ENCODE measurements at regions not wholly inside any gene's neighbourhood (a gene's known extent, or its start where the extent isn't known, plus 50 kb on each side); places are given as distances from the start of the nearest gene placed in this dataset.

DNA sequence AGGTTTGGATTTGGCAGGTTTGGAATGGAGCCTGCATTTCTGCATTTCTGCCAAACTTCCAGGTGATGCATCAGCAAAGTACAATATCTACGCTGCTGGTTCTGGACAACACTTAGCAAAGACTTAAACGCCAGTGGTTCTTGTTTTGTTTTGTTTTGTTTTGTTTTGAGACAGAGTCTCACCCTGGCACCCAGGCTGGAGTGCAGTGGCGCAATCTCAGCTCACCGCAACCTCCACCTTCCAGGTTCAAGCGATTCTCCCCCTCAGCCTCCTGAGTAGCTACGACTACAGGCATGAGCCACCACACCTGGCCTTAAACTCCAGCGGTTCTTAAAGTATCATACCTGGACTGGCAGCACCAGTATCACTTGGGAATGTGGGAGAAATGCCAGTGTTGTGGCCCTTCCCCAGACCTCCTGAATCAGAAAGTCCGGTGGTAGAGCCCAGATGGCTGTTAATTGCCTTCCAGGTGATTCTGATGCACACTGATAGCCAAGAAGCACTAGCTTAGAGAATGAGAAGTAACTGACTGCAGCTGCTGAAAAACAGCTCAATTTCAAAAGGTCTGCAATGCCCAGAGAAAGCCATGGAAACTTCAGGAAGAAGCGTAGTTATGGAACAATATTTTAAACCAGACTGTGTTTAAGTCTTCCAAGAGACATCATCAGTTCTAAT is 114.8 kb upstream of the FOXN3 start:
- Histone ChIP-seq H3K27ac (ENCODE audit: low read depth in 1 of 3, low read length in 2 of 3) (no peak overlapping the region), H3K4me1 (ENCODE audit: control insufficient read depth in 3 of 3, insufficient read depth in 2 of 3, low read depth in 1 of 3, low read length in 2 of 3) (peaks cover 0 to 4% (median 0%) of the 10 kb centered on the region in 3 donors), H3K36me3 (ENCODE audit: control insufficient read depth in 3 of 3, insufficient read depth in 2 of 3, low read depth in 1 of 3, low read length in 3 of 3) (no peaks in the 10 kb centered on the region), H3K9me3 (ENCODE audit: control insufficient read depth in 2 of 2, insufficient read depth in 1 of 2, low read depth in 1 of 2, low read length in 1 of 2) (peaks cover 0 to 7% of the 10 kb centered on the region in 2 donors), H3K4me3 (ENCODE audit: low read depth in 1 of 3, low read length in 3 of 3) (no peak overlapping the region), H3K27me3 (ENCODE audit: control insufficient read depth in 3 of 3, insufficient read depth in 3 of 3, low read length in 3 of 3) (no peaks in the 10 kb centered on the region)
- no peak for DNase-seq
- no peak for FAIRE-seq
- WGBS, 3 donors = 77 to 84% (median 83%) methylated on average over 9 of the region's 9 CpGs

DNA sequence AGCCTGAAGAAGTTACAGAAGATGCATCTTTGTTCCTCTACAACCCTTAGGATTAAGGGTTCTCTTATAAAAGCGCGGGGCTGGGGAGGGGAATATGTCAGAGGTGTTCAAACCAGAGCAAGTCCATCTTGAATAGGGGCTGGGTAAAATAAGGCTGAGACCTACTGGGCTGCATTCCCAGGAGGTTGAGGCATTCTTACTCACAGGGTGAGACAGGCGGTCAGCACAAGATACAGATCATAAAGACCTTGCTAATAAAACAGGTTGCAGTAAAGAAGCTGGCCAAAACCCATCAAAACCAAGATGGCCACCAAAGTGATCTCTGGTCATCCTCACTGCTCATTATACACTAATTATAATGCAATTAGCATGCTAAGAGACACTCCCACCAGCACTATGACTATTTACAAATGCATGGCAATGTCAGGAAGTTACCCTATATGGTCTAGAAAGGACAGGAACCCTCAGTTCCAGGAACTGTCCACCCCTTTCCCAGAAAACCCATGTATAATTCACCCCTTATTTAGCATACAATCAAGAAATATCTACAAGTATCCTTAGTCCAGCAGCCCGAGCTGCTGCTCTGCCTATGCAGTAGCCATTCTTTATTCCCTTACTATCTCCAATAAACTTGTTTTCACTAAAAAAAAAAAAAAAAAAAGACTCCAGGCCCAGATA is 108.1 kb upstream of the FOXN3 start:
- FAIRE-seq (no peak), DNase-seq (no peak)
- Histone ChIP-seq H3K27me3 (ENCODE audit: control insufficient read depth in 3 of 3, insufficient read depth in 3 of 3, low read length in 3 of 3) (no peaks in the 10 kb centered on the region), H3K4me1 (ENCODE audit: control insufficient read depth in 3 of 3, insufficient read depth in 2 of 3, low read depth in 1 of 3, low read length in 2 of 3) (no peaks in the 10 kb centered on the region), H3K4me3 (ENCODE audit: low read depth in 1 of 3, low read length in 3 of 3) (no peak overlapping the region), H3K9me3 (ENCODE audit: control insufficient read depth in 2 of 2, insufficient read depth in 1 of 2, low read depth in 1 of 2, low read length in 1 of 2) (peaks cover 0 to 10% of the 10 kb centered on the region in 2 donors), H3K36me3 (ENCODE audit: control insufficient read depth in 3 of 3, insufficient read depth in 2 of 3, low read depth in 1 of 3, low read length in 3 of 3) (no peaks in the 10 kb centered on the region), H3K27ac (ENCODE audit: low read depth in 1 of 3, low read length in 2 of 3) (no peak overlapping the region)
- whole genome bisulfite sequencing, 3 donors = 87 to 96% (median 93%) methylated on average over 4 of the region's 4 CpGs

GRCh38 chr14:89524412-89524811 is 107.4 kb upstream of the FOXN3 start:
- H3K27me3 ChIP-seq (ENCODE audit: control insufficient read depth in 3 of 3, insufficient read depth in 3 of 3, low read length in 3 of 3) = no peaks in the 10 kb centered on the region
- no peak overlapping the region for H3K4me3 ChIP-seq (ENCODE audit: low read depth in 1 of 3, low read length in 3 of 3)
- H3K36me3 ChIP-seq (ENCODE audit: control insufficient read depth in 3 of 3, insufficient read depth in 2 of 3, low read depth in 1 of 3, low read length in 3 of 3) = no peaks in the 10 kb centered on the region
- H3K4me1 ChIP-seq (ENCODE audit: control insufficient read depth in 3 of 3, insufficient read depth in 2 of 3, low read depth in 1 of 3, low read length in 2 of 3) = no peaks in the 10 kb centered on the region
- DNase-seq = no peak
- H3K9me3 ChIP-seq (ENCODE audit: control insufficient read depth in 2 of 2, insufficient read depth in 1 of 2, low read depth in 1 of 2, low read length in 1 of 2) = peaks cover 0 to 6% of the 10 kb centered on the region in 2 donors
- no peak for FAIRE-seq
- no peak overlapping the region for H3K27ac ChIP-seq (ENCODE audit: low read depth in 1 of 3, low read length in 2 of 3)

DNA sequence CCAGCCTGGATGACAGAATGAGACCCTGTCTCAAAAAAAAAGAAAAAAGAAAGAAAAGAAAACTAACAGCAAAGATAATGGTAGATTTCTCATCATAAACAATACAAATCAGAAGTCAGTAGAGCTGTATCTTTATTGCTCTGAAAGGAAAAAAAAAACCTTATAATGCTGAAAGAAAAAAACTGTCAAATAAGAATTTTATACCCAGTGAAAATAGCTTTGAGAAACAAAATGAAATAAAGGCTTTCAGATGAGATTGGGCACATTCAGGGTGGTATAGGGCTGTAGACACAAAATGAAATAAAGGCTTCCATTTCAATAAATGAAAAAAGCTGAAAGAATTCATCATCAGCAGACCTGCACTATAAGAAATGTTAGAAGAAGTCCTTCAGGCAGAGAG is 105.0 kb upstream of the FOXN3 start:
- Histone ChIP-seq H3K36me3 (ENCODE audit: control insufficient read depth in 3 of 3, insufficient read depth in 2 of 3, low read depth in 1 of 3, low read length in 3 of 3) (no peaks in the 10 kb centered on the region), H3K27me3 (ENCODE audit: control insufficient read depth in 3 of 3, insufficient read depth in 3 of 3, low read length in 3 of 3) (no peaks in the 10 kb centered on the region), H3K9me3 (ENCODE audit: control insufficient read depth in 2 of 2, insufficient read depth in 1 of 2, low read depth in 1 of 2, low read length in 1 of 2) (peaks cover 0 to 6% of the 10 kb centered on the region in 2 donors), H3K27ac (ENCODE audit: low read depth in 1 of 3, low read length in 2 of 3) (no peak overlapping the region), H3K4me1 (ENCODE audit: control insufficient read depth in 3 of 3, insufficient read depth in 2 of 3, low read depth in 1 of 3, low read length in 2 of 3) (no peaks in the 10 kb centered on the region), H3K4me3 (ENCODE audit: low read depth in 1 of 3, low read length in 3 of 3) (no peak overlapping the region)
- no peak for DNase-seq
- FAIRE-seq = no peak

- no peak overlapping the region for H3K4me3 ChIP-seq (ENCODE audit: low read depth in 1 of 3, low read length in 3 of 3)
- no peaks in the 10 kb centered on the region for H3K27me3 ChIP-seq (ENCODE audit: control insufficient read depth in 3 of 3, insufficient read depth in 3 of 3, low read length in 3 of 3)
- H3K27ac ChIP-seq (ENCODE audit: low read depth in 1 of 3, low read length in 2 of 3) = no peak overlapping the region
- 95 to 98% (median 98%) methylated on average over 10 of the region's 10 CpGs for WGBS, 3 donors
- H3K9me3 ChIP-seq (ENCODE audit: control insufficient read depth in 2 of 2, insufficient read depth in 1 of 2, low read depth in 1 of 2, low read length in 1 of 2) = peaks cover 0 to 4% of the 10 kb centered on the region in 2 donors
- no peak for FAIRE-seq
- no peak for DNase-seq
- peaks cover 0 to 5% (median 0%) of the 10 kb centered on the region in 3 donors for H3K36me3 ChIP-seq (ENCODE audit: control insufficient read depth in 3 of 3, insufficient read depth in 2 of 3, low read depth in 1 of 3, low read length in 3 of 3)
- H3K4me1 ChIP-seq (ENCODE audit: control insufficient read depth in 3 of 3, insufficient read depth in 2 of 3, low read depth in 1 of 3, low read length in 2 of 3) = no peaks in the 10 kb centered on the region
Measured at GRCh38 chr14:89519040-89519439, 102.0 kb upstream of the FOXN3 start.

DNA sequence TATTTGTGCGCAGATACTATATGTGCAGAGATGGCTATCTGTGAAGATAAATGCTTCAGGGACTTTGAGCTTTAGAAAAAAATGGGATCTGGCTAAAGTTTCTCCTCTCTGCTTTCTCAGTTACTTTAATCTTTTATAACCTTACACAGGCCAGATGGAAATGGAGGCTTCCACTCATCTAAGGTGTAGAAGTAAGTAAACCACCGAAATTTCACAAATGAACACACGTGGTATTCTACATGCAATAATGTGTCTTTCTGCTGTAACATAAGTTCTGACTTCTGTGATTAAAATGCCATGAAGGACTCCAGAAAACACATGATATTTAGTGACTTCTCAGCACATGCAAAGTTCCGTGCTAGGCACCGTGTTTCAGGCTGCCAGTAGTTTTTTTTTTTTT is 99.1 kb upstream of the FOXN3 start:
- Histone ChIP-seq H3K9me3 (ENCODE audit: control insufficient read depth in 2 of 2, insufficient read depth in 1 of 2, low read depth in 1 of 2, low read length in 1 of 2) (peaks cover 0 to 3% of the 10 kb centered on the region in 2 donors), H3K4me1 (ENCODE audit: control insufficient read depth in 3 of 3, insufficient read depth in 2 of 3, low read depth in 1 of 3, low read length in 2 of 3) (no peaks in the 10 kb centered on the region), H3K27me3 (ENCODE audit: control insufficient read depth in 3 of 3, insufficient read depth in 3 of 3, low read length in 3 of 3) (no peaks in the 10 kb centered on the region), H3K36me3 (ENCODE audit: control insufficient read depth in 3 of 3, insufficient read depth in 2 of 3, low read depth in 1 of 3, low read length in 3 of 3) (peaks cover 0 to 5% (median 0%) of the 10 kb centered on the region in 3 donors), H3K27ac (ENCODE audit: low read depth in 1 of 3, low read length in 2 of 3) (no peak overlapping the region), H3K4me3 (ENCODE audit: low read depth in 1 of 3, low read length in 3 of 3) (no peak overlapping the region)
- FAIRE-seq = no peak
- peak in 1 of 2 donors; percentile 7 for DNase-seq
- 50 to 75% (median 56%) methylated on average over 5 of the region's 5 CpGs for WGBS, 3 donors

DNA sequence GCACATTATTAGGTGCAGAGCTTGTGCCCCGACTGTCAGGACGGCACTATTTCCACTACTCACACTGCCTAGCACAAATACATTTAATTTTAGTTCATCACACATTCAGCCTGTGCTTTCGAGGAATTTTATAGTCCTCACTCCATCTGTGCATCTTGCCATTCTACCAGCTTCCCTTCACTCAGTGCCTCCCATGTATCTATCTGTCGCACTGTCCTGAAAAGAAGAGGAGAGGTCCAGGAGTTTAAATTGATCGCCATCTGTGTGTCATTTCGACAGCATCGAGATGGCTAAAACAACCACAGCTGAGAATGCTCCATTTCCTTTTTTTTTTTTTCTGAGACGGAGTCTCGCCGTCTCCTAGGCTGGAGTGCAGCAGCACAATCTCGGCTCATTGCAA is 97.6 kb upstream of the FOXN3 start:
- no peak overlapping the region for H3K27ac ChIP-seq (ENCODE audit: low read depth in 1 of 3, low read length in 2 of 3)
- H3K4me1 ChIP-seq (ENCODE audit: control insufficient read depth in 3 of 3, insufficient read depth in 2 of 3, low read depth in 1 of 3, low read length in 2 of 3) = peaks cover 0 to 3% (median 0%) of the 10 kb centered on the region in 3 donors
- WGBS, 3 donors = 93 to 98% (median 96%) methylated on average over 11 of the region's 11 CpGs
- H3K36me3 ChIP-seq (ENCODE audit: control insufficient read depth in 3 of 3, insufficient read depth in 2 of 3, low read depth in 1 of 3, low read length in 3 of 3) = peaks cover 0 to 5% (median 0%) of the 10 kb centered on the region in 3 donors
- no peak for DNase-seq
- FAIRE-seq = no peak
- H3K9me3 ChIP-seq (ENCODE audit: control insufficient read depth in 2 of 2, insufficient read depth in 1 of 2, low read depth in 1 of 2, low read length in 1 of 2) = peaks cover 0 to 3% of the 10 kb centered on the region in 2 donors
- no peak overlapping the region for H3K4me3 ChIP-seq (ENCODE audit: low read depth in 1 of 3, low read length in 3 of 3)
- no peaks in the 10 kb centered on the region for H3K27me3 ChIP-seq (ENCODE audit: control insufficient read depth in 3 of 3, insufficient read depth in 3 of 3, low read length in 3 of 3)

- Histone ChIP-seq H3K4me1 (ENCODE audit: control insufficient read depth in 3 of 3, insufficient read depth in 2 of 3, low read depth in 1 of 3, low read length in 2 of 3) (peaks cover 0 to 11% (median 0%) of the 10 kb centered on the region in 3 donors), H3K4me3 (ENCODE audit: low read depth in 1 of 3, low read length in 3 of 3) (no peak overlapping the region), H3K9me3 (ENCODE audit: control insufficient read depth in 2 of 2, insufficient read depth in 1 of 2, low read depth in 1 of 2, low read length in 1 of 2) (peaks cover 0 to 3% of the 10 kb centered on the region in 2 donors), H3K27ac (ENCODE audit: low read depth in 1 of 3, low read length in 2 of 3) (no peak overlapping the region), H3K27me3 (ENCODE audit: control insufficient read depth in 3 of 3, insufficient read depth in 3 of 3, low read length in 3 of 3) (no peaks in the 10 kb centered on the region), H3K36me3 (ENCODE audit: control insufficient read depth in 3 of 3, insufficient read depth in 2 of 3, low read depth in 1 of 3, low read length in 3 of 3) (peaks cover 0 to 3% (median 2%) of the 10 kb centered on the region in 3 donors)
- FAIRE-seq = no peak
- 80 to 88% (median 83%) methylated on average over 3 of the region's 3 CpGs for WGBS, 3 donors
- DNase-seq = no peak
Measured at GRCh38 chr14:89509891-89510290, 92.9 kb upstream of the FOXN3 start.
